Activated naive CD4-positive, alpha-beta T cell treated with anti-CD3 and anti-CD28 coated beads for 36 hours (primary cell): ENCODE measurements at regions not wholly inside any gene's neighbourhood (a gene's known extent, or its start where the extent isn't known, plus 50 kb on each side); places are given as distances from the start of the nearest gene placed in this dataset.

ENCODE experiments used
- CTCF ChIA-PET: fragments of 350-600 bp; sonication (Branson Sonifier 250); formaldehyde crosslinking; loops from one replicate; lab custom pipeline; 2021; ENCODE audit warnings: antibody characterized with exemption; lab: Charles Lee
- DNase-seq: peaks from one replicate; pipeline ENCODE4 v3.0.0-alpha.2; 2020
- H3K27ac Mint-ChIP-seq: one replicate; pipeline ENCODE4 v1.8.0; 2021; ENCODE audit warnings: mild to moderate bottlenecking, mixed read lengths
- H3K27me3 Mint-ChIP-seq: one replicate; pipeline ENCODE4 v1.8.0; 2021; ENCODE audit warnings: low read depth, mixed read lengths
- H3K36me3 Mint-ChIP-seq: one replicate; pipeline ENCODE4 v1.8.0; 2021; ENCODE audit warnings: low read depth, mixed read lengths
- H3K4me1 Mint-ChIP-seq: one replicate; pipeline ENCODE4 v1.8.0; 2021; ENCODE audit warnings: low read depth, mixed read lengths
- H3K4me3 Mint-ChIP-seq: one replicate; pipeline ENCODE4 v1.8.0; 2021; ENCODE audit warnings: mild to moderate bottlenecking, moderate library complexity, mixed read lengths
- H3K9me3 Mint-ChIP-seq: one replicate; pipeline ENCODE4 v1.8.0; 2021; ENCODE audit warnings: mixed read lengths
- intact Hi-C: fragments of 100-400 bp; cut with micrococcal nuclease; formaldehyde crosslinking; loops from one replicate; pipeline ENCODE4 v1.15.1; 2023

DNA sequence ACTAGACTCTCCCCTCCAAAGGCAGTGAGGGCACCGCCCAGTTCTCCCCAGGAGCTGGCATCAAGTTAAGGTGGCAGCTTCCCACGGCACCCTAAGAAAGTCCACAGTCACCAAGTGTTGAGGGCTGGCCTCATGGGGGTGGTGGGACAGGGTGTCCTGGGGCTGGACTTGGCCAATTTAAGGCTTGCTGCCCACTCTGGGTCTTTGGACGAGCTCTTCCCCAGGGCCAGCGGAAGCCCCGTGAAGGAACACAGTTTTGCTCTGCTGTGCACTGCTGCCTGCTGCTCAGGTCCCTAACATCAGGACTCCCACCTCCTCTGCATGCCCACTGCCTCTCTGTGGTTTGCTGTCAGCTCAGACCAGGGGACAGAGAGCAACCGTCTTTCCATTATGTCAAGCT lies 57.3 kb upstream of the TMEM72 start:
- no peaks in the 10 kb centered on the region for H3K36me3 Mint-ChIP-seq
- CTCF ChIA-PET: interaction anchor here (1.7 kb wide), 1 partner anchor 9 kb away, joined by 5 read pairs; no protein-coding TSS in a partner anchor
- DNase-seq: no peak
- intact Hi-C loops: loop anchor here (10.0 kb wide), 1 partner anchor 799 kb away; no protein-coding TSS in a partner anchor
- no peaks in the 10 kb centered on the region for H3K9me3 Mint-ChIP-seq
- H3K27me3 Mint-ChIP-seq: no peaks in the 10 kb centered on the region
- no peaks in the 10 kb centered on the region for H3K4me1 Mint-ChIP-seq
- no peak overlapping the region for H3K4me3 Mint-ChIP-seq
- H3K27ac Mint-ChIP-seq: no peak overlapping the region

DNA sequence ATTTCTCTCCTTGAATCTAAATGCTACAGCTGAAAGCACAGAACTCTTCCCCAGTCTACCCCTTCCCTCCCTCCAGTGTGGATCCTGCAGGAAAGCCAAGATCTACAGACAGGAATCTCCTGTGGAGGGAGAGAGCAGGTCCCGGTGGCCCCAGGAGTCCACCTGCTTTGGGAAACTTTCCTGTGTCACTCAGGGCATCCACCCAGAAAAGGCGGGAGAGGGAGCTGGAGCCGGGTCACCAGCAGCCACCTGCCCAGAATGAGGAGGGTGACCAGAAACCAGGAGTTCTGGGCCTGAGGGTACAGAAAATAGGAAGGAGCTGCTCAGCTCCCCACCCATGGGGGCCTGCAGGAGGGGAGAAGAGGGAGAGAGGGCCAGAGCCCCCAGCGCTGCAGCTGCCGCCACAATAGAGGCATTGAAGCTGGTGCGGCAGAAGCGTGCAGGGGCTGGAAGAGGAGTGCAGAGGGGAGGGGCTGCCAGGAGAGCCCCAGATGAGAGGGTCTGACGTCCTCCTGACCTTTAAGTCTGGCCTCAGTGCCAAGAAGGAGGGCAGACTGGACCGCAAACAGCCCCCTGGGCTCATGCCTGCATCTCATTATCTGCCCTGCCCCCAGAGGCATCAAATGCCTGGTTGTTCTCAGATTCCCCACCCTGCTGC lies 56.3 kb upstream of the TMEM72 start:
- Mint-ChIP-seq H3K27ac (no peak overlapping the region), H3K36me3 (no peaks in the 10 kb centered on the region), H3K4me1 (no peaks in the 10 kb centered on the region), H3K4me3 (no peak overlapping the region), H3K27me3 (no peaks in the 10 kb centered on the region), H3K9me3 (no peaks in the 10 kb centered on the region)
- CTCF ChIA-PET: interaction anchor here (1.0 to 1.7 kb wide), 3 partner anchors 8 to 1165 kb away, joined by 3 to 5 read pairs (median 5); no protein-coding TSS in a partner anchor
- intact Hi-C loops: loop anchor here (5.0 to 10.0 kb wide), 4 partner anchors 468 to 1163 kb away; partner anchors contain the start of gene CXCL12
- no peak for DNase-seq

DNA sequence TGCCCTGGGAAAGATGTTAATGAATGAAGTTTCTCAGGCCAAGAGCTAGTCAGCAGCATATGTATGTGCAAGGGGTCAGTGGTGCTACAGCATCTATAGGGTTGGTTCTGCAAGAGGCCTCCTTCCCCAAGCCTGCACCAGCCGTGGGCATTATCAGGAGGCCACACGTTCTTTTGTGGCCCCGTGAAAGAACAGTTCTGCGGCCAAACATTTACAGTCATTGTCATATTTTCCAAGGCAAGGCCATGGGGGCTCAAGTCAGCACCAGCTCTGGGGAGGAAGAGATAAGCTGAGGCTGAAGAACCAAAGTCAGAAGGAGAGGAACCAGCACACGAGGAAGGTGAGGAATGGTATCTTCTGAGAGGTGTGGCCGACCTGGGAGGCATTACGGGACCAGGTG lies 54.4 kb upstream of the TMEM72 start:
- no peak for DNase-seq
- no peaks in the 10 kb centered on the region for H3K27me3 Mint-ChIP-seq
- no peaks in the 10 kb centered on the region for H3K36me3 Mint-ChIP-seq
- no peaks in the 10 kb centered on the region for H3K9me3 Mint-ChIP-seq
- no peak overlapping the region for H3K27ac Mint-ChIP-seq
- CTCF ChIA-PET: interaction anchor here (1.0 to 1.8 kb wide), 5 partner anchors 8 to 29 kb away, joined by 3 to 8 read pairs (median 4); no protein-coding TSS in a partner anchor
- intact Hi-C loops: loop anchor here (1.0 to 10.0 kb wide), 5 partner anchors 469 to 1185 kb away; partner anchors contain the start of gene CXCL12
- H3K4me3 Mint-ChIP-seq: no peak overlapping the region
- no peaks in the 10 kb centered on the region for H3K4me1 Mint-ChIP-seq

GRCh38 chr10:44857363-44858016 lies 53.6 kb upstream of the TMEM72 start:
- CTCF ChIA-PET: interaction anchor here (0.6 to 1.8 kb wide), 8 partner anchors 9 to 296 kb away, joined by 3 to 8 read pairs (median 4); no protein-coding TSS in a partner anchor
- peaks cover 3% of the 10 kb centered on the region for H3K27me3 Mint-ChIP-seq
- intact Hi-C loops: loop anchor here (1.0 to 10.0 kb wide), 5 partner anchors 470 to 1186 kb away; partner anchors contain the start of gene CXCL12
- no peak overlapping the region for H3K4me3 Mint-ChIP-seq
- H3K27ac Mint-ChIP-seq: no peak overlapping the region
- no peaks in the 10 kb centered on the region for H3K36me3 Mint-ChIP-seq
- peak; percentile 76 for DNase-seq
- H3K9me3 Mint-ChIP-seq: no peaks in the 10 kb centered on the region
- no peaks in the 10 kb centered on the region for H3K4me1 Mint-ChIP-seq

GRCh38 chr10:44858017-44858371 lies 53.1 kb upstream of the TMEM72 start:
- DNase-seq: no peak
- no peaks in the 10 kb centered on the region for H3K9me3 Mint-ChIP-seq
- peaks cover 4% of the 10 kb centered on the region for H3K27me3 Mint-ChIP-seq
- CTCF ChIA-PET: interaction anchor here (0.6 to 1.5 kb wide), 9 partner anchors 11 to 1187 kb away, joined by 3 to 5 read pairs (median 3); no protein-coding TSS in a partner anchor
- no peaks in the 10 kb centered on the region for H3K4me1 Mint-ChIP-seq
- no peak overlapping the region for H3K4me3 Mint-ChIP-seq
- no peaks in the 10 kb centered on the region for H3K36me3 Mint-ChIP-seq
- intact Hi-C loops: loop anchor here (5.0 to 10.0 kb wide), 4 partner anchors 471 to 1166 kb away; partner anchors contain the start of gene CXCL12
- no peak overlapping the region for H3K27ac Mint-ChIP-seq

DNA sequence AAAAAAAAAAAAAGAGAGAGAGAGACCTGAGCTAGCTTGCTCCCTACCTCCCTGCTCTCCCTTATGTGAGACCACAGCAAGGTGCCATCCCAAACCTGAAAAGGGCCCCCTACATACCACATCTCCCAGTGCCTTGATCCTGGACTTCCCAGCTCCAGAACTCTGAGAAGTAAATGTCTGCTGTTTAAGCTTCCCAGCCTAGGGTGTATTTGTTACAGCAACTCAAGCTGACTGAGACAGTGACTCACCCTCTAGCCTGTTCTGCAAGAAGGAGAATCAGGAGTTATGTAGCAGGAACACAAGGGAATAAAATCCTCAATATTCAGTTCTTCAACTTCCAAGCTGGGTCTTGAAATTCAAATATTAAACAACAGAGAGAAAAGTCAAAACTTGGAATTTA lies 52.1 kb upstream of the TMEM72 start:
- Mint-ChIP-seq H3K27ac (no peak overlapping the region), H3K9me3 (no peaks in the 10 kb centered on the region), H3K4me3 (no peak overlapping the region), H3K4me1 (no peaks in the 10 kb centered on the region), H3K36me3 (no peaks in the 10 kb centered on the region), H3K27me3 (peaks cover 10% of the 10 kb centered on the region)
- DNase-seq: no peak
- intact Hi-C loops: loop anchor here (5.0 to 10.0 kb wide), 4 partner anchors 472 to 1167 kb away; partner anchors contain the start of gene CXCL12
- CTCF ChIA-PET: interaction anchor here (0.7 to 1.5 kb wide), 6 partner anchors 11 to 472 kb away, joined by 3 to 4 read pairs (median 3); no protein-coding TSS in a partner anchor

DNA sequence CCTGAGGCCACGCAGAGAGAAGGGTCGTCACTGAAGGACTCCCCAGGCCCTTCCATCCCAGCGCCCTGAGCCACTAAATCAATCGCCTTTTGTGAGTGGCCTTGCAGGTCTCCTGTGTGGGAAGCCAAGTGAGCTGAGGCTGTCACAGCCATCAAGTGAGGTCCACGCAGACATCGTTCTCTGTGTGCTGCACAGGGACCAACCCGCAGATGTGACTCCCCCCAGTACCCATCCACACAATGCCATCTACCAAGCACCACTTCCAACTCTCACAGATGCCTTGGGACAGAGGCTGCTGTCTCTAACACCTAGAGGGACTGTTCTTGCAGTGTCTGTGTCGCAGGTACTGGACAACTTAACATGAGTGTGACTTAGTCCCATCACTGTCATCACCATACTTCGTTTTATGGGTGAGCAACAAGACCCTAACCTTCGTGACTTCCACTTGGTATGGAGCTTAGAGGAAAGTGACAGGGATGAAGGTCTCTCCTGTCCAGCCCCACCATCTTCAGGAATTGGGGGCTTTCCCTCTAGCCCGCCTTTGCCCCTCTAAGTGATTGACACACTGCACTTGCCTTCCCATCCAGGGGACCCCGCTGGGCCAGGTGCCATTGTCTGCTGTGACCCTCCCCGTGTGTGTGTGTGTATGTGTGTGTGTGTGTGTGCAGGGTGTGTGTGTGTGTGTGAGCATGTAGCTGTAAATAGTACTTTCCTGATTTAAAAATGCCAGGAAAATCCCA lies 51.4 kb upstream of the TMEM72 start:
- Mint-ChIP-seq H3K27me3 (peaks cover 15% of the 10 kb centered on the region), H3K4me1 (peaks cover 3% of the 10 kb centered on the region), H3K9me3 (no peaks in the 10 kb centered on the region), H3K27ac (no peak overlapping the region), H3K4me3 (no peak overlapping the region), H3K36me3 (no peaks in the 10 kb centered on the region)
- CTCF ChIA-PET: interaction anchor here (0.7 to 1.5 kb wide), 3 partner anchors 14 to 473 kb away, joined by 3 to 4 read pairs (median 3); no protein-coding TSS in a partner anchor
- intact Hi-C loops: loop anchor here (5.0 to 10.0 kb wide), 4 partner anchors 472 to 1167 kb away; partner anchors contain the start of gene CXCL12
- no peak for DNase-seq

DNA sequence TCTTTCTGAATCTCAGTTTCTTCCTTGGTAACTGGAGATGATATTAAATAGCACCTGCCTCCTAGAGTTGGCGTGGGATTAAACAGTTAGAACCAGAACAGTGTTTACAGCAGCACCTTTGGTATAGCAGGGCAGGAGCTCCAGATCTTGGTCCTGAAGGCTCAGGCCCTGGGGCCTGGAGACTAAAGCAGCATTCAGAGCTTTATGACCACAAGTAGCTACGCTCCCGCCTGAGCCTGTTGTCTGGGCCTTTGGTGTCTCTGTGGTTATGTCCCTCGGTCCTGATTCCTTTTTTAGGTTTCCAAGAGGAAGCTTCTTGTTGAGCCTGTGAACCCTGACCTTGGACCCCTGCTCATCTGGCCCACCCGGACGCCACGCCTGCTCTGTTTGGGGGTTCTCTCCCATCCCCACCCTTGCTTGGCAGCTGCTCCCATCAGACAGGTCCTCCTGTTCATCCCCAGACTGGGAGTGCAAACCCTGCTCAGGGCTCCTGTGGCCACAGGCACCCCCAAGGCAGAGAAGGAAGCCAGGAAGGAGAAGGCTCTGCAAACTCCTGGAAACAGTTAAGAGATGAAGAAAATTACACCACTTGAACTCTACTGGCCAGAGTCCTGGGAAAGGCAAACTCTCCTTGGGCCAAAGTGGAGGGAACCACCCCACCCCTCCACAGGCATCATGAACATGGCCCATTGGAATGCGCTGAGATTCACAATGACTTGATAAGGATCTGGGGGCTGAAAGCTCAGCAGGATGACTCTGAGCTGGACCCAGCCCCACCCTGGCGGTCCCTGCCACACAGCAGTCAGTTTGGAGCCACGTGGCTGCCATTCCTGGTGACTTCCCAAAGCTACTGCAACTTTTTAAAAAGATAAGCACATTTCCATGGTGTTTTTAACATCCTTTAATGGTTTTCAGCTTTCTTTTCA lies 50.1 kb upstream of the TMEM72 start:
- Mint-ChIP-seq H3K4me1 (peaks cover 5% of the 10 kb centered on the region), H3K27ac (no peak overlapping the region), H3K4me3 (no peak overlapping the region), H3K36me3 (no peaks in the 10 kb centered on the region), H3K27me3 (peaks cover 26% of the 10 kb centered on the region), H3K9me3 (no peaks in the 10 kb centered on the region)
- no peak for DNase-seq
- intact Hi-C loops: no loop called here
- CTCF ChIA-PET: interaction anchor here (1.0 to 1.1 kb wide), 2 partner anchors 278 to 1188 kb away, joined by 3 to 5 read pairs; no protein-coding TSS in a partner anchor
